Pancreas (tissue), 10 donors: ENCODE measurements at regions not wholly inside any gene's neighbourhood (a gene's known extent, or its start where the extent isn't known, plus 50 kb on each side); places are given as distances from the start of the nearest gene placed in this dataset.

Experiments used
- ATAC-seq, 4 donors: fragments of 200-7000 bp; cut with Tn5 transposase; one replicate each; pipeline versions ENCODE4 v1.8.0 to v1.9.1; 2020; ENCODE audit warnings: mild to moderate bottlenecking in 4 of 4, moderate library complexity in 4 of 4
- DNase-seq, 6 donors: peaks; one replicate each; pipeline ENCODE4 v3.0.0-alpha.2; 2020
- FAIRE-seq: peaks from 2 replicates; lab custom pipeline; 2012; peaks lifted over from hg19 to GRCh38; lab: Jason Lieb, UNC
- H3K27ac ChIP-seq, 4 donors: fragments of 200-600 bp; sonication (generic); 1 replicate in 3 of 4; 2 replicates in 1 of 4; pipeline versions ENCODE4 v1.5.0 to v1.8.0; 2020
- H3K27me3 ChIP-seq, 4 donors: fragments of 200-600 bp; one replicate each; pipeline ENCODE4 v1.8.0; 2021
- H3K36me3 ChIP-seq, 3 donors: fragments of 200-600 bp; sonication (generic) in 1 of 3; one replicate each; pipeline versions ENCODE4 v1.5.0 to v1.8.0; 2020 to 2021
- H3K4me1 ChIP-seq, 3 donors: fragments of 200-600 bp; one replicate each; pipeline ENCODE4 v1.8.0; 2021
- H3K4me3 ChIP-seq, 4 donors: fragments of 200-600 bp; sonication (generic) in 2 of 4; one replicate each; pipeline versions ENCODE4 v1.5.0 to v1.8.0; 2020 to 2021
- H3K9me3 ChIP-seq, 4 donors: fragments of 200-600 bp; one replicate each; pipeline ENCODE4 v1.8.0; 2021
- CTCF ChIP-seq, 4 donors: fragments of 200-600 bp; sonication (generic) in 3 of 4; IDR thresholded peaks; one replicate each; pipeline versions ENCODE4 v1.5.0 to v1.8.0; 2021; ENCODE audit warnings: antibody characterized with exemption in 4 of 4
- WGBS, 2 donors: extraction: QIAGEN DNeasy Blood & Tissue Kit; methylation state at CpG; one replicate each; pipeline ENCODE4 v1.1.7; 2013; 5-methylcytosine and 5-hydroxymethylcytosine counted together
- intact Hi-C, 3 donors: fragments of 100-400 bp; cut with DNase I; formaldehyde crosslinking; loops; one replicate each; pipeline versions ENCODE4 v1.11.1 to v1.14.2; 2022
- donor health status: healthy with polysubstance abuse.
- donor health status: DM: no; HTN: no; CAD: no; lungs with moderate emphysema.
- donor health status: DM: no; HTN: no; CAD: no.
- donor health status: control.
- donor health status: control.
- donor health status: Bipolar disorder and iron deficiency.
- donor health status: DM: yes; HTN: yes; CAD: no.
- donor health status: DM: no; HTN: no; CAD: no.
- donor health status: DM: no; HTN: no; CAD: no.
- donor health status: DM: yes; HTN: yes; CAD: no.

GRCh38 chr5:30098940-30099339 is 1094.5 kb upstream of the CDH6 start:
- no peaks in the 10 kb centered on the region for H3K36me3 ChIP-seq
- H3K4me3 ChIP-seq, result no peak overlapping the region
- no peak for ATAC-seq
- H3K4me1 ChIP-seq, result no peaks in the 10 kb centered on the region
- no peaks in the 10 kb centered on the region for H3K27me3 ChIP-seq
- WGBS, 2 donors, result 42 to 53% methylated on average over 3 of the region's 3 CpGs
- no peak overlapping the region for H3K27ac ChIP-seq
- TF ChIP-seq CTCF (IDR thresholded peaks at IDR 0.05), result no peak
- FAIRE-seq, result no peak
- intact Hi-C loops, result no loop called here
- DNase-seq, result no peak
- H3K9me3 ChIP-seq, result no peaks in the 10 kb centered on the region

GRCh38 chr5:30092548-30092947 is 1100.9 kb upstream of the CDH6 start:
- no peak overlapping the region for H3K4me3 ChIP-seq
- no peak for TF ChIP-seq CTCF (IDR thresholded peaks at IDR 0.05)
- no peaks in the 10 kb centered on the region for H3K36me3 ChIP-seq
- no peak overlapping the region for H3K27ac ChIP-seq
- H3K27me3 ChIP-seq, result no peaks in the 10 kb centered on the region
- no peak for ATAC-seq
- WGBS, 2 donors, result 23 to 41% methylated on average over 1 of the region's 1 CpG
- H3K4me1 ChIP-seq, result no peaks in the 10 kb centered on the region
- no peak for FAIRE-seq
- no peaks in the 10 kb centered on the region for H3K9me3 ChIP-seq
- DNase-seq, result no peak
- intact Hi-C loops, result no loop called here

GRCh38 chr5:30069441-30070263 is 1123.8 kb upstream of the CDH6 start:
- ATAC-seq, result no peak
- no peaks in the 10 kb centered on the region for H3K27me3 ChIP-seq
- H3K27ac ChIP-seq, result no peak overlapping the region
- no peak for TF ChIP-seq CTCF (IDR thresholded peaks at IDR 0.05)
- WGBS, 2 donors, result 62 to 79% methylated on average over 18 of the region's 18 CpGs
- FAIRE-seq, result no peak
- H3K4me3 ChIP-seq, result no peak overlapping the region
- DNase-seq, result peak in 2 of 6 donors; percentile 46 to 52
- H3K9me3 ChIP-seq, result no peaks in the 10 kb centered on the region
- intact Hi-C loops, result no loop called here
- H3K36me3 ChIP-seq, result no peaks in the 10 kb centered on the region
- no peaks in the 10 kb centered on the region for H3K4me1 ChIP-seq

- H3K9me3 ChIP-seq, result no peaks in the 10 kb centered on the region
- no peak overlapping the region for H3K4me3 ChIP-seq
- TF ChIP-seq CTCF (IDR thresholded peaks at IDR 0.05), result no peak
- DNase-seq, result no peak
- H3K4me1 ChIP-seq, result no peaks in the 10 kb centered on the region
- H3K27me3 ChIP-seq, result no peaks in the 10 kb centered on the region
- ATAC-seq, result no peak
- intact Hi-C loops, result no loop called here
- FAIRE-seq, result no peak
- H3K36me3 ChIP-seq, result no peaks in the 10 kb centered on the region
- no peak overlapping the region for H3K27ac ChIP-seq
These were observed 1130.0 kb upstream of the CDH6 start for GRCh38 chr5:30063503-30063902.

GRCh38 chr5:30051976-30052375 is 1141.5 kb upstream of the CDH6 start:
- H3K27me3 ChIP-seq, result no peaks in the 10 kb centered on the region
- H3K4me1 ChIP-seq, result no peaks in the 10 kb centered on the region
- no peaks in the 10 kb centered on the region for H3K9me3 ChIP-seq
- 51 to 70% methylated on average over 2 of the region's 2 CpGs for WGBS, 2 donors
- no peaks in the 10 kb centered on the region for H3K36me3 ChIP-seq
- intact Hi-C loops, result no loop called here
- FAIRE-seq, result no peak
- no peak for DNase-seq
- TF ChIP-seq CTCF (IDR thresholded peaks at IDR 0.05), result no peak
- no peak for ATAC-seq
- no peak overlapping the region for H3K4me3 ChIP-seq
- H3K27ac ChIP-seq, result no peak overlapping the region
